ENCODE measurements at regions not wholly inside any gene's neighbourhood (a gene's known extent, or its start where the extent isn't known, plus 50 kb on each side); places are given as distances from the start of the nearest gene placed in this dataset.

DNA sequence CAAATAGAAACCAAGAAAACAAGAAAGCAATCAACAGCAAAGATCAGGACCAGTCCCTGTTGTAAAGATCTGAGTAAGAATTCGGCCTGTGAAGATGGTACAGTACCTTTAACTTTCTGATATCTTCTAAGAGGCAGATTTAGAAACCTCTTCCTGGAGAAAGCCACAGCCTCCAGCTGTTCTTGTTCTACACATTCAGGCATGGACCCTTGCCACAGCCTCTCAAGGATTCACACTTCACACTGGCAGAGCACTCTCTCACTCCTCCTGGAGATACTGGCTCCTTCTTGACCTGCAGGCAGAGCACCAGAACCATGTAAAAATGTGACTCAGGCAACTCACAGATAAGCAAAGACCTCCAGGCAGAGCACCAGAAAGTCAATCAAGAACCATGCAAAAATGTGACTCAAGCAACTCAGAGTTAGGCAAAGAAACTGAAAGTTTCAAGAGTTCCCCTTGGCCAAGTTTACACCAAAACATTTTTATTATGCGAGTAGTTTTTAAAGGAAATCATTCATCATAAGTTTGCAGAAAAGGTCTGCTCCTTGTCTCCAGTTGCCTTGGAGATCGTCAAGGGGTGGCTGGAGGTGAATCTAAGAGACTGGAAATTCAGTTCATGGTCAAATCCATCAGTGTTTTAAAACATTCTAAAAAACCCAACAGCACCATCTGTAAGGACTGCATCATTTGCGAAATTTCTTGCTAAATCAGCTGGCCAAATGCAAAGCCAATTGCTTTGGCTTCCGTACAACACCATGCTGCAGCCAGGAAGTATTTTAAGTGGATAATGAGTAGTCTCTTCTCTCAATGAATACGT lies 119.3 kb upstream of the MDM1 start:
- DNase-seq: no peak

DNA sequence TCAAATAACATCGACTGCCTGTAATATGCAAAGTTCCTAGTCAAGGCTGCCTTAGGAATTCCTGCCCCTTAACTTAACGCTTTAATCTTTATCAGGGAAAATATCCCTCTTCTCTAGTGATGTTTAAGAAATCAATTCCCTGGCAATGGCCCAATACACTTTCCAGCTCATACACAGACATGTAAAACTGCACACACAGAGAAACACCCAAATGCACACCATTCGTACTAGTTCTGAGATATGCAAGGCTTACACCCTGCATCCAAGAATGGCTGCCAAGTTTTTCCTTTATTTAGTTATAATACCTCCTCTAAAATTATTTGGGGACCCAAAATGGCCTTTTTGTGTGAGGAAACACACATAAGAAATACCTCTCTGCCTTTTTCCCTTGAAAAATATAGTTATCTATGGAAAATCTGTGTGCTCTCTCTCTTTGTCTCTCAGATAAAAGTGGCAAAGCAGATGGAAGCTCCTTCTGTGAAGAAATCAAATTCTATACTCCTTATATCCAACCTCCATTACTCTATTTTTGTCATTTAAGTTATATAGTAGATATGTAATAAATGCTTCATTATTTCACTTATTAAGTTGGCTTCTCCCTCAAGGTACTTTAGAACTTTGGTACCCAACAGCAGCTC lies 120.0 kb upstream of the MDM1 start:
- no peak for DNase-seq

DNA sequence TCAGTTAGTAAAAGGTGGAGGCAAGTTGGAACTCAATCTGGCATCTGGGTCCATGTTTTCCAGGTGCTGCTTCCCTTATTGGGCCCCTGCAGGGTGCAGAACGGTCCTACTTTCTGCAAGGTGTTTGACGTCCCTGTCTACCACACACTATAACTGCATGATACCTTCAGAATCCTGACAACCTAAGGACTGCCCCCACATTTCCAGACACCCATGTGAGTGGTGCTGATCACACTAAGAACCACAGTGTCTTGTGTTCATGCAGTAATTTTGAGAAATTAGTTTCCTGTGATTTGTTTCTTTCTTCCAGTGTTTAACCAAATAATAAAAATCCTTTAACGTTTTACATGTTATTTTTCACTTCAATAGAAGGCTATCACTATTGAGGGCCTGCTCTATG lies 121.1 kb upstream of the MDM1 start:
- no peak for DNase-seq

DNA sequence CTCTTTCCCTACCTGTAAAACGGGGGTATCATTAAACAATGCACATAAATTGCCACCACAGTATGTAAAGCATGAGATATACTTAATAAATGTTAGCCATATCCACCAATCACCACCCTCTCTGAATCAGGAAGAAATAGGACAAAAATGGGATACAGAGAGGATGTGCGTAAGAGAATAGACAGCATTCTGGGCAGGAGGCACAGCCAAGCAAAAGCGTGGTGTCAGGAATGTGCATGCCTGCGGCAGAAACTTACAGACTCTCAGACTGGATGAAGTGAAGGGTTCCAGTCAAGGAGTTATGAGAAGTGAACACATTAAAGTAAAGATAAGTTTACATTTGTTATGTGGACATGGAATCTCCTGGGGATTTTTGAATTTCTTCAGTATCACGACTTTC lies 121.7 kb upstream of the MDM1 start:
- no peak for DNase-seq

DNA sequence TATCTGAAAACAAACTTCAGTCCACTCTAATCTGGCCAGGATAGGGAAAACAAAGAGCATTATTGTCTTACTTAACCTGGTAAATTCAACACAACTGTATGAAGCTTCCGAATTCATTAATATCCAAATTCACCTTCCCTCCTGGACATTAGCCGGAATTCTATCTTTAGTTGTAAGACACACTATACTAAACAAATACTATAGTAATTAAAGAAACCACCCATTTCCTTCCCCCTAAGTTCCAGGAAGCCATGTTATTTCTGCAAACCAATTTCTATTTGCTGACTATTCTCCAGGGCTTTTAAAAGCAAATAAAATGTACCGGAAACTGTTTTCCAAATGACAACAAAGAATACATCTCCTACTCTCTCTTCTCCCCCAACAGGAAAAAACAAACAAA lies 122.7 kb upstream of the MDM1 start:
- DNase-seq: no peak

GRCh38 chr12:68455691-68456345 lies 123.7 kb upstream of the MDM1 start:
- DNase-seq: no peak

GRCh38 chr12:68458866-68459265 lies 126.7 kb upstream of the MDM1 start:
- no peak for DNase-seq

- DNase-seq: no peak
These were observed 128.1 kb upstream of the MDM1 start for GRCh38 chr12:68460236-68460635.

DNA sequence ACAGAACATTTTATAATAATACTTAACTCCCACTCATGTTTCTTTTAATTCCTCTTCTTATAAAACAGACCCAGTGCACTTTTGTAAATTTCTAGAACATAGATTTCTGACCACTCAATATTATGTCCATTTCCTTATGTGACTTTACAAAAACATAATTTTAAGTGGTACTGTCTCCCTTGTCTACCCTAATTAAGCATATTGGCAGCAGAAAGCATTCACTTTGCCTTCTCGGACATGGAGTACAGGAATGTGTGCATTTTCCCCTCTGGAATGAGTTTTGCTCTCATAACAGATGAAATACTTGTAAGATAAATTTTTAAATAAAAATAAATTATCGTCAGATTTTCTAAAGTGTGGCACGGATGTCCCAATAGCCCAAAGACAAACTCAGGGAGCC lies 129.5 kb upstream of the MDM1 start:
- no peak for DNase-seq

- no peak for DNase-seq
These were observed 130.6 kb upstream of the MDM1 start for GRCh38 chr12:68462803-68463202.

DNA sequence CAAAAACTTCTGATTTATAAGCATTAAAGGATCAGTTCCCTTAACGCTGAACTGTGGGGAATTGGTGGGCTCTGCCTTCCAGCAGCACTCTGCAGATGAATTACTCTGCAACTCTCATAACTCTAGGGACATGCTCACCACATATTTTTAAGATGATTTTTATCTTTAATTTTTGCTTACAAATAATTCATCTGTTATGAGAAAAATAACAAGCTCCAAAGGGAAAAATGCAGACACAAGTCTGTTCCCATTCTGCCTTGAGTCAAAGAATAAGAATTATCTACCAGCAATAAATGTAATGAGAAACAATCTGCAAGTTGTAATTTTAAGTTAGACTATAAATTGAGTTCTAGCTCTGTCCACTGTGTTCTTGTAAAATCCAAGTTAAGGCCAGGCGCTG lies 133.1 kb upstream of the MDM1 start:
- DNase-seq: no peak

DNA sequence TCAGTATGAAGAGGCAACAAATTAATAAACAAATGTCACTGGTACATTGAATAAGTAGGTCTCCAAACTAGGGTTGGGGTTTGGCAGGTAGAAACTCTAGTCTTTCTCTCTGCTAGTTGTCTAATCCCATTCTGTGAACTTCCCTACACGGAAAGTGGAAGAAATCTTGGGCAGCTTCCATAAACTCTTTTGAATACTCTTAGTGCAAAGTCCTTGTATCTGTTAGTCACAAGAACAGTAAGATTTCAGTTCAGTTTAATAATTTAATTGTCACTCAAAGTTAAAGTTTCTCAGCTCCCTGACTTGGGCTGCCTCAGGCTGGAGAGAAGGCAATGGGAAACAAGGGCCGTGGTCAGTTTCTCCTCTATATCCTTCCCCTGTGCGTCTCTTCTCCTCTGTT lies 135.4 kb upstream of the MDM1 start:
- no peak for DNase-seq

DNA sequence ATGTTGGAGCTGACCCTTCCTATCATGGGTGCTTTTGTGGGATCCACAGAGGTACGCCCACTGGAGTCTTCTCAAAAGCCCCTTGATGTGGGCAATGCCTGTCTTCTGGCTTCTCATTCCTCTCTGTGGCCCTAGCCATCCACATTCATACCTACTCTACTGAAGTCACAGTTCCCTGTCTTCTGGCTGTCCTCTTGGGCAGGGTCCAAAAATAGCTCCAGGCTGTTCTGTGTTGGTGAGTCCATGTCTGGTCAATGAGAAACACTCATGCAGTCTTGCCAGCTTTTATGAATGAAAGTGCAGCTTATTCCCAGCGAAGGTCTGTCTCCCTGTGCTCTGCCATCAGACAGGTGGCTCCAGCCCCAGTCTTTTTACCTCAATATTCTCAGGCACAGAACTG lies 135.9 kb upstream of the MDM1 start:
- no peak for DNase-seq

DNA sequence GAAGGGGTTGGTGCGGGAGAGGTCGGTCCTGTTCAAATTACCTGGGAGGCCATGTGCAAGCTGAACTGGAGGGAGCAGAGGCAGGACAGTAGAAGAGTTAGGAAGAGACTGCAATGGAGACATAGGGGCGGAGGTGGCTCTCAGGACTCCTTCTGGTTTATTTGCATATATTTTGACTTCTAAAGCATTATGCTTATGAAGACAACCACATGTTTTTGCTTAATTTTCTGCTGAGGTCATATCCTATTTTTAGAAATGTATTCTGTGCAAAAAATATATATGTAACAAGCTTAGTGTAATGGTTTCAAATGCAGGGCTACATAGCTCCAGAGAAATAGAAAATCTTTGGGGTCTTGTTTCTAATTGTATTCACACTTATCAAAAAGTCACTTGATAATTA lies 137.0 kb upstream of the MDM1 start:
- no peak for DNase-seq

GRCh38 chr12:68470664-68471328 lies 138.6 kb upstream of the MDM1 start:
- DNase-seq: no peak

DNA sequence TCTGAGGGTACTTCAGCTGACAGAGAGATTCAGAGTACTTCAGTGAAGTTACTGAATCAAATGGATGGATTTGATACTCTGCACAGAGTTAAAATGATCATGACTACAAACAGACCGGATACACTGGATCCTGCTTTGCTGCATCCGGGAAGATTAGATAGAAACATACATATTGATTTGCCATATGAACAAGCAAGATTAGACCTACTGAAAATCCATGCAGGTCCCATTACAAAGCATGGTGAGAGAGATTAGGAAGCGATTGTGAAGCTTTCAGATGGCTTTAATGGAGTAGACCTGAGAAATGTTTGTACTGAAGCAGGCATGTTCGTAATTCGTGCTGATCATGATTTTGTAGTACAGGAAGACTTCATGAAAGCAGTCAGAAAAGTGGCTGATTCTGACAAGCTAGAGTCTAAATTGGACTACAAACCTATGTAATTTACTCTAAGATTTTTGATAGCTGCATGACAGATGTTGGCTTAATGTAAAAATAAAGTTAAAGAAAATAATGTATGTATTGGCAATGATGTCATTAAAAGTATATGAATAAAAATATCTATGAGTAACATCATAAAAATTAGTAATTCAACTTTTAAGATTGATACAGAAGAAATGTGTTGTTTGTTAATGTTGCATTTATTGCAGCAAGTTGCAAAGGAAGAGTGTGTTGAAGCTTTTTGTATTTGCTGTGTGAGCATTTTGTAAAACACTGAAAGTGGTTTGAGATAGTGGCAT lies 136.1 kb upstream of the RAP1B start:
- DNase-seq: no peak

GRCh38 chr12:68476794-68477193 lies 133.9 kb upstream of the RAP1B start:
- no peak for DNase-seq

DNA sequence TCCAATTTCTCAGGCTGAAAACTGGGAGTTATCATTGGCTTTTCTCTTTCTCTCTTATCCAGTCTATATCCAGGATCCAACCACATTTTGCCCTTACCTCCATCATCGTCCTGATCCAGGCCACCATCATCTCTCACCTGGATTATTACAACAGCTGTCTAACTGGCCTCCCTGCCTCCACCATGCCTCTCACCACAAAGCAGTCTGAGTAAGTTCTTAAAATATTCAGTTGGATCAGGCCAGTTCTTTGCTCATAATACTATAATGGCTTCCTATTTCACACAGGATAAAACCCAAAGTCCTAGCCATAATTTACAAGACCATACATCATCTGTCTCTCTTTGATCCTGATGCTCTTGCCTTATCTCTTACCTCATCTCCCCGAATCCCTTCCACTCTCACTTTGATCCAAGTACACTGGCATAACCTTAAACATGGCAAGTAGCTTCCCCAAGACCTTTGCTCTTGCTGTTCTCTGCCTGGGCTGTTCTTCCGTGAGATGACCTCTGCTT lies 133.4 kb upstream of the RAP1B start:
- no peak for DNase-seq

GRCh38 chr12:68477906-68478305 lies 132.8 kb upstream of the RAP1B start:
- DNase-seq: no peak

DNA sequence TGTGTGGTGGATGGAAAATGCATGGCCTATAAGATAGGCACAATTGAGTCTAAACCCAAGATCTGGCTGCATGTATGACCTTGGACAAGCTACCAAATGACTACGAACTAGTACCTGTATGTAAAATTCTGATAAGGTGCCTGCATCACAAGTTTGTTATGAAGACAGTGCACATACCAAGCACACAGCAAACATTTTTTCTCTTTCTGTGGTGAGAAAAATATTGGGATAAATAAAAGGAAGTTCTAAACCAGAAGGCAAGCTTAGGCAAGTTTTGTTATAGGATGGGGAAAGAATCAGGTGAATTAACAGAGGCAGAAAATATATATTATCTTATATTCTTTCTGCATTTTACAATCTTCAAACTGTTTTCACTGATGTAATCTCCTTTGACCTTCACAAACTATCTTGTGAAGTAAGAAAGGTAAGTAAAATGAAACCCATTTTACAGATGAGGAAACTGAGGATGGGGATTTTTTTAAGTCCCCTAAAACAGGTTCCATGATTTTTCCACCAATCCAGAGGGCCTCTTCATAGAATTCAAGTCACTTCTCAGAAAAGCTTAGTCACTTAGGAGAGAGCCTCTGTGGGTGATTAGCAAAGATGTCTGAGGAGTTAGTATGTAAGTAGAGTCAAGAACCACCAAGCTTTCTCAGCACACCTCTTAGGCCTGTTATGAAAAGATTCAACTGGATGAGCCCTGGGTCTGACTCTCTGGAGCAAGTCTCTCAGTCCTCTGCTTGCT lies 132.0 kb upstream of the RAP1B start:
- no peak for DNase-seq

DNA sequence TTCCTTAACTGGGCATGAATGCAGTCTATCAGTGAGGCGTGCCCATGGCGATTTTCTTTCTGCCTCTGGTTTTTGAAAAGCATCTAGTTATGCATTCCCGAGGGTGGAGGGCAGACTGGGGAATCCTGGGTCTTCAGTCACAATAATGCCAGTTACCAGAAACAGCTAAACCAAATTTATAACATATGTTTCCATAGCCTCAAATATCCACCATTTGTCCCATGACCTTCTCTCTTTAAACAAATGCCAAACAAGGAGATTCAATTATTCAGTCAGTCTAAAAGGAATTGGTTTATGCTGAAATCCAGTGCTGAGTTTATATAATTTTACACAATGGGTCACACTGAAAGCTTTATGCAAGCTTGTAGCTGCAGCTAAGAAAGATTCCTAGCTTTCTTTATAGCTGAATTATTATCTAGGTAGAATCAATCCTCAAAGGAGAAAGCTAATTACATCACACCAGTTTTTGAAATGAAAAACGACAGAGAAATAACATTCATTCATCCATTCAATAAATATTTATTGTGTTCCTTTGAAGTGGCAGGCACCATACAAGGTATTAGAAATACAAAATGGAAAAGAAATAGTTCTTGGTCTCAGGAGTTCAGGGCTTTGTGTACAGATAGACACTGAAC lies 131.3 kb upstream of the RAP1B start:
- DNase-seq: no peak

All from renal pelvis (tissue), 1 donor.